CD4-positive, alpha-beta T cell (primary cell): ENCODE measurements at regions not wholly inside any gene's neighbourhood (a gene's known extent, or its start where the extent isn't known, plus 50 kb on each side); places are given as distances from the start of the nearest gene placed in this dataset.

Source experiments
- ATAC-seq: fragments of 200-7000 bp; cut with Tn5 transposase; one replicate; pipeline ENCODE4 v1.10.0; 2022; ENCODE audit warnings: mild to moderate bottlenecking; ENCODE audit not compliant: poor library complexity
- CTCF ChIA-PET: fragments of 350-600 bp; sonication (Branson Sonifier 250); formaldehyde crosslinking; loops from one replicate; lab custom pipeline; 2021; ENCODE audit warnings: antibody characterized with exemption, inconsistent platforms; lab: Charles Lee
- POLR2A ChIA-PET: fragments of 350-600 bp; sonication (Branson Sonifier 250); formaldehyde crosslinking; loops from one replicate; lab custom pipeline; 2021; ENCODE audit warnings: antibody characterized with exemption, inconsistent platforms; lab: Charles Lee
- DNase-seq, 14 experiments: peaks; one replicate each; pipeline ENCODE4 v3.0.0-alpha.2; 2013 to 2020; ENCODE audit warnings: mixed read lengths in 2 of 14
- H3K27ac ChIP-seq, 2 donors: one replicate each; pipeline versions ENCODE4 v1.5.1 to v1.7.0; 2013; ENCODE audit warnings: low read length in 2 of 2, low read depth in 1 of 2, mild to moderate bottlenecking in 1 of 2
- H3K27me3 ChIP-seq, 2 experiments: 1 replicate in 1 of 2; 2 replicates in 1 of 2; pipeline versions ENCODE4 v1.6.1 to v1.7.0; 2013; ENCODE audit warnings: low read length in 2 of 2, control low read depth in 1 of 2, mild to moderate bottlenecking in 1 of 2, moderate library complexity in 1 of 2; ENCODE audit not compliant: insufficient read depth in 2 of 2, control insufficient read depth in 1 of 2
- H3K36me3 ChIP-seq: one replicate; pipeline ENCODE4 v1.6.1; 2013; ENCODE audit warnings: low read length, control low read depth; ENCODE audit not compliant: insufficient read depth
- H3K4me1 ChIP-seq: one replicate; pipeline ENCODE4 v1.6.1; 2013; ENCODE audit warnings: low read length, control low read depth; ENCODE audit not compliant: insufficient read depth
- H3K4me3 ChIP-seq: one replicate; pipeline ENCODE4 v1.5.1; 2013; ENCODE audit warnings: mild to moderate bottlenecking, low read length, moderate library complexity
- H3K9me3 ChIP-seq, 2 experiments: 1 replicate in 1 of 2; 2 replicates in 1 of 2; pipeline versions ENCODE4 v1.6.1 to v1.7.0; 2013; ENCODE audit warnings: low read length in 2 of 2, mild to moderate bottlenecking in 2 of 2, control low read depth in 1 of 2, moderate library complexity in 1 of 2; ENCODE audit not compliant: control insufficient read depth in 1 of 2, insufficient read depth in 1 of 2
- H3K27ac Mint-ChIP-seq: one replicate; pipeline ENCODE4 v1.8.0; 2020; ENCODE audit warnings: mixed read lengths
- H3K27me3 Mint-ChIP-seq: one replicate; pipeline ENCODE4 v1.8.0; 2021; ENCODE audit warnings: mixed read lengths
- H3K36me3 Mint-ChIP-seq: one replicate; pipeline ENCODE4 v1.8.0; 2021; ENCODE audit warnings: low read depth, mixed read lengths
- H3K4me1 Mint-ChIP-seq: one replicate; pipeline ENCODE4 v1.8.0; 2021; ENCODE audit warnings: low read depth, mixed read lengths
- H3K4me3 Mint-ChIP-seq: one replicate; pipeline ENCODE4 v1.8.0; 2020; ENCODE audit warnings: mild to moderate bottlenecking, mixed read lengths
- H3K9me3 Mint-ChIP-seq: one replicate; pipeline ENCODE4 v1.8.0; 2020; ENCODE audit warnings: mixed read lengths
- CTCF ChIP-seq: fragments of 200-600 bp; IDR thresholded peaks from one replicate; pipeline ENCODE4 v1.8.0; 2022; ENCODE audit warnings: antibody characterized with exemption, mild to moderate bottlenecking
- intact Hi-C, 2 experiments: fragments of 100-400 bp; cut with DNase I in 1 of 2; cut with micrococcal nuclease in 1 of 2; formaldehyde crosslinking; loops; one replicate each; pipeline versions ENCODE4 v1.15.1 to v1.9.0; 2023 to 2025; cut with DNase I, micrococcal nuclease

- no peak for TF ChIP-seq CTCF
- H3K27ac Mint-ChIP-seq, result no peak overlapping the region
- intact Hi-C loops, result no loop called here
- H3K36me3 ChIP-seq, result no peaks in the 10 kb centered on the region
- ChIA-PET POLR2A (interaction anchor here (0.7 kb wide), 1 partner anchor 394 kb away, joined by 3 read pairs; no protein-coding TSS in a partner anchor), CTCF (no interaction called here)
- H3K4me3 ChIP-seq, result no peak overlapping the region
- DNase-seq (no peak), ATAC-seq (no peak)
- H3K4me3 Mint-ChIP-seq, result no peak overlapping the region
- H3K27ac ChIP-seq, result no peak overlapping the region
- H3K9me3 Mint-ChIP-seq, result peaks cover 3% of the 10 kb centered on the region
- no peaks in the 10 kb centered on the region for H3K36me3 Mint-ChIP-seq
- no peaks in the 10 kb centered on the region for H3K4me1 ChIP-seq
- H3K9me3 ChIP-seq, result peaks cover 0 to 6% of the 10 kb centered on the region in 2 experiments
- no peaks in the 10 kb centered on the region for H3K4me1 Mint-ChIP-seq
- no peaks in the 10 kb centered on the region for H3K27me3 ChIP-seq
- H3K27me3 Mint-ChIP-seq, result no peaks in the 10 kb centered on the region
Measured at GRCh38 chr3:61360297-61360965, 109.2 kb upstream of the FHIT start.

GRCh38 chr3:61369678-61370077 is 118.4 kb upstream of the FHIT start:
- H3K27me3 ChIP-seq, result no peaks in the 10 kb centered on the region
- ChIA-PET POLR2A (no interaction called here), CTCF (no interaction called here)
- Mint-ChIP-seq H3K4me3 (no peak overlapping the region), H3K27me3 (no peaks in the 10 kb centered on the region), H3K4me1 (no peaks in the 10 kb centered on the region), H3K36me3 (no peaks in the 10 kb centered on the region), H3K9me3 (no peaks in the 10 kb centered on the region), H3K27ac (no peak overlapping the region)
- H3K4me1 ChIP-seq, result no peaks in the 10 kb centered on the region
- no peak for DNase-seq
- no peak overlapping the region for H3K27ac ChIP-seq
- no peak for TF ChIP-seq CTCF
- ATAC-seq, result no peak
- H3K4me3 ChIP-seq, result no peak overlapping the region
- no peaks in the 10 kb centered on the region for H3K36me3 ChIP-seq
- no peaks in the 10 kb centered on the region for H3K9me3 ChIP-seq
- intact Hi-C loops, result no loop called here

- no peak overlapping the region for H3K4me3 Mint-ChIP-seq
- ATAC-seq (no peak), DNase-seq (peak in 4 of 14 experiments; percentile 4 to 20 (median 12))
- Histone ChIP-seq H3K27me3 (no peaks in the 10 kb centered on the region), H3K4me3 (no peak overlapping the region), H3K27ac (no peak overlapping the region), H3K4me1 (no peaks in the 10 kb centered on the region), H3K36me3 (no peaks in the 10 kb centered on the region), H3K9me3 (no peaks in the 10 kb centered on the region)
- no peaks in the 10 kb centered on the region for H3K4me1 Mint-ChIP-seq
- POLR2A ChIA-PET, result no interaction called here
- intact Hi-C loops, result no loop called here
- H3K36me3 Mint-ChIP-seq, result no peaks in the 10 kb centered on the region
- CTCF ChIA-PET, result no interaction called here
- H3K27ac Mint-ChIP-seq, result no peak overlapping the region
- TF ChIP-seq CTCF, result peak; percentile 50
- no peaks in the 10 kb centered on the region for H3K27me3 Mint-ChIP-seq
- no peaks in the 10 kb centered on the region for H3K9me3 Mint-ChIP-seq
Measured at GRCh38 chr3:61371123-61371522, 119.9 kb upstream of the FHIT start.
